GM12878 (cell line): ENCODE measurements at regions not wholly inside any gene's neighbourhood (a gene's known extent, or its start where the extent isn't known, plus 50 kb on each side); places are given as distances from the start of the nearest gene placed in this dataset.

Experiments used
- ATAC-seq: fragments of 200-7000 bp; cut with Tn5 transposase; 3 replicates; pipeline ENCODE4 v1.9.1; 2020; ENCODE audit warnings: mild to moderate bottlenecking, moderate library complexity
- BruUV-seq: library from RNA; stranded (reverse); fragments of 400-500 nt; replicated peaks from 2 replicates; lab custom pipeline; 2021; lab: Mats Ljungman, UMichigan
- CTCF ChIA-PET: fragments of 300-600 bp; sonication (Branson Sonifier 250); formaldehyde crosslinking; extraction: SDS; loops from one replicate; lab custom pipeline; 2021; ENCODE audit warnings: inconsistent platforms; lab: Yijun Ruan, JAX
- POLR2A ChIA-PET: fragments of 350-600 bp; formaldehyde crosslinking; extraction: SDS; loops from one replicate; lab custom pipeline; 2021; ENCODE audit warnings: inconsistent platforms; lab: Charles Lee
- RAD21 ChIA-PET: fragments of 300-600 bp; sonication (Branson Sonifier 250); formaldehyde crosslinking; loops from one replicate; lab custom pipeline; 2023; ENCODE audit warnings: antibody characterized with exemption; ENCODE audit not compliant: unreplicated experiment; lab: Charles Lee
- SMC1A ChIA-PET: fragments of 300-600 bp; sonication (Branson Sonifier 250); formaldehyde crosslinking; loops from one replicate; lab custom pipeline; 2023; ENCODE audit not compliant: unreplicated experiment, uncharacterized antibody; lab: Charles Lee
- DNase-seq: peaks from one replicate; pipeline ENCODE4 v3.0.0-alpha.2; 2011; ENCODE audit warnings: low read depth, low spot score
- FAIRE-seq: peaks from 3 replicates; lab custom pipeline; 2011; peaks lifted over from hg19 to GRCh38; lab: Jason Lieb, UNC
- H2AFZ ChIP-seq: 2 replicates; pipeline ENCODE4 v1.6.0; 2011; ENCODE audit warnings: low read depth, low read length, control low read depth; ENCODE audit not compliant: control insufficient read depth
- H3K27ac ChIP-seq: 2 replicates; pipeline ENCODE4 v1.5.1; 2011; ENCODE audit warnings: control low read depth; ENCODE audit not compliant: control insufficient read depth, insufficient read depth
- H3K27me3 ChIP-seq, 2 experiments: replicated peaks in 1 of 2; 2 replicates each; pipeline versions ENCODE4 v1.6.0 to v1.6.1; 2011; ENCODE audit warnings: low read length in 1 of 2; ENCODE audit not compliant: control insufficient read depth in 2 of 2, insufficient read depth in 2 of 2
- H3K36me3 ChIP-seq, 2 experiments: 2 replicates each; pipeline ENCODE4 v1.5.1; 2011; ENCODE audit warnings: low read length in 1 of 2; ENCODE audit not compliant: control insufficient read depth in 2 of 2, insufficient read depth in 2 of 2
- H3K4me1 ChIP-seq: 2 replicates; pipeline ENCODE4 v1.6.1; 2011; ENCODE audit warnings: mild to moderate bottlenecking, low read length, moderate library complexity, mixed read lengths; ENCODE audit not compliant: control insufficient read depth, insufficient read depth
- H3K4me2 ChIP-seq: 2 replicates; pipeline ENCODE4 v1.6.0; 2011; ENCODE audit warnings: control low read depth; ENCODE audit not compliant: control insufficient read depth, insufficient read depth
- H3K4me3 ChIP-seq: fragments of 200-600 bp; sonication (generic); 2 replicates; pipeline ENCODE4 v1.5.1; 2016
- H3K79me2 ChIP-seq: 2 replicates; pipeline ENCODE4 v1.6.0; 2011; ENCODE audit warnings: low read length; ENCODE audit not compliant: control insufficient read depth, insufficient read depth
- H3K9ac ChIP-seq: 2 replicates; pipeline ENCODE4 v1.8.0; 2011; ENCODE audit warnings: low read length, control low read depth, mixed read lengths; ENCODE audit not compliant: control insufficient read depth, insufficient read depth
- H3K9me3 ChIP-seq: replicated peaks from 3 replicates; pipeline ENCODE4 v1.5.1; 2011; ENCODE audit warnings: mild to moderate bottlenecking, low read length; ENCODE audit not compliant: control insufficient read depth, insufficient read depth
- H4K20me1 ChIP-seq: 2 replicates; pipeline ENCODE4 v1.6.0; 2011; ENCODE audit not compliant: control insufficient read depth, insufficient read depth
- BACH1 ChIP-seq: fragments of 450-650 bp; IDR thresholded peaks from 2 replicates; pipeline ENCODE4 v1.6.1; 2017; ENCODE audit warnings: mild to moderate bottlenecking, borderline replicate concordance
- CHD2 ChIP-seq: IDR thresholded peaks from 2 replicates; pipeline ENCODE4 v1.6.1; 2011; ENCODE audit warnings: low read depth, low read length, improper control_type of control experiment, borderline replicate concordance
- E2F8 ChIP-seq: fragments of 450-650 bp; IDR thresholded peaks from 2 replicates; pipeline ENCODE4 v1.6.1; 2018; ENCODE audit warnings: mild to moderate bottlenecking, low read depth, moderate library complexity; ENCODE audit not compliant: partially characterized antibody
- EGR1 ChIP-seq, 2 experiments: IDR thresholded peaks; 1 replicate in 1 of 2; 2 replicates in 1 of 2; pipeline ENCODE4 v1.6.1; 2011 to 2012; ENCODE audit warnings: low read depth in 2 of 2, low read length in 2 of 2, borderline replicate concordance in 1 of 2, mild to moderate bottlenecking in 1 of 2, moderate library complexity in 1 of 2
- EZH2 ChIP-seq: IDR thresholded peaks from 2 replicates; pipeline ENCODE4 v1.6.1; 2012; ENCODE audit warnings: low read depth, mild to moderate bottlenecking, control low read depth, inconsistent platforms, low read length, borderline replicate concordance; ENCODE audit not compliant: control insufficient read depth
- MAX ChIP-seq: IDR thresholded peaks from 2 replicates; pipeline ENCODE4 v1.6.1; 2012; ENCODE audit warnings: low read depth, low read length, improper control_type of control experiment
- MYB ChIP-seq: fragments of 150-350 bp; IDR thresholded peaks from 2 replicates; pipeline ENCODE4 v1.6.1; 2014; ENCODE audit warnings: mild to moderate bottlenecking, low read depth, low read length, borderline replicate concordance
- NFYB ChIP-seq: IDR thresholded peaks from 2 replicates; pipeline ENCODE4 v1.6.1; 2011; ENCODE audit warnings: low read depth, mild to moderate bottlenecking, low read length, improper control_type of control experiment, moderate library complexity; ENCODE audit not compliant: insufficient read depth
- NR2C2 ChIP-seq: IDR thresholded peaks from 2 replicates; pipeline ENCODE4 v1.6.1; 2011; ENCODE audit warnings: borderline replicate concordance, low read depth; ENCODE audit not compliant: control insufficient read depth, insufficient read length
- PKNOX1 ChIP-seq: fragments of 450-650 bp; IDR thresholded peaks from 2 replicates; pipeline ENCODE4 v1.6.1; 2016; ENCODE audit warnings: mild to moderate bottlenecking
- SKIL ChIP-seq: fragments of 450-650 bp; IDR thresholded peaks from 2 replicates; pipeline ENCODE4 v1.6.1; 2017; ENCODE audit warnings: mild to moderate bottlenecking, low read depth, inconsistent platforms; ENCODE audit not compliant: poor library complexity, severe bottlenecking
- SUZ12 ChIP-seq: fragments of 200-600 bp; sonication (generic); IDR thresholded peaks from one replicate; pipeline ENCODE4 v1.6.1; 2018; ENCODE audit warnings: antibody characterized with exemption, mild to moderate bottlenecking; ENCODE audit not compliant: unreplicated experiment
- YBX1 ChIP-seq: fragments of 450-650 bp; IDR thresholded peaks from 2 replicates; pipeline ENCODE4 v1.6.1; 2016; ENCODE audit warnings: antibody characterized with exemption
- YY1 ChIP-seq: IDR thresholded peaks from 2 replicates; pipeline ENCODE4 v1.6.1; 2011; ENCODE audit warnings: low read depth, mild to moderate bottlenecking, low read length
- in situ Hi-C: fragments of 300-500 bp; cut with MboI; formaldehyde crosslinking; loops from 9 replicates; pipeline ENCODE4 v1.14.3; 2018; ENCODE audit warnings: mixed read lengths
- intact Hi-C: fragments of 100-400 bp; cut with micrococcal nuclease; formaldehyde crosslinking; loops from one replicate; pipeline ENCODE4 v1.14.2; 2022; ENCODE audit not compliant: unreplicated experiment

GRCh38 chrX:138939038-138939437 lies 227.5 kb upstream of the FGF13 start:
- H3K9me3 ChIP-seq = no peaks in the 10 kb centered on the region
- H3K4me2 ChIP-seq = no peak overlapping the region
- BruUV-seq = no TSS peak
- FAIRE-seq (no peak), DNase-seq (no peak), ATAC-seq (no peak)
- no peaks in the 10 kb centered on the region for H3K79me2 ChIP-seq
- ChIA-PET RAD21 (no interaction called here), SMC1A (no interaction called here), POLR2A (no interaction called here), CTCF (no interaction called here)
- H2AFZ ChIP-seq = no peak overlapping the region
- no peak overlapping the region for H3K4me3 ChIP-seq
- H3K4me1 ChIP-seq = no peaks in the 10 kb centered on the region
- no peak overlapping the region for H3K9ac ChIP-seq
- H3K27ac ChIP-seq = no peak overlapping the region
- in situ Hi-C loops (no loop called here), intact Hi-C loops (no loop called here)
- H4K20me1 ChIP-seq = no peaks in the 10 kb centered on the region
- TF ChIP-seq SKIL = no peak
- no peak for TF ChIP-seq EZH2
- no peak for TF ChIP-seq YBX1
- TF ChIP-seq EGR1 (IDR thresholded peaks at IDR 0.05; ENCODE audit: borderline replicate concordance in 1 of 2, low read depth in 2 of 2, low read length in 2 of 2) = no peak
- TF ChIP-seq NR2C2 = no peak
- TF ChIP-seq YY1 = no peak
- no peak for TF ChIP-seq MYB
- no peak for TF ChIP-seq MAX
- TF ChIP-seq SUZ12 = no peak
- no peak for TF ChIP-seq PKNOX1
- TF ChIP-seq BACH1 = no peak
- TF ChIP-seq NFYB = no peak
- no peak for TF ChIP-seq E2F8
- TF ChIP-seq CHD2 = no peak
- no peaks in the 10 kb centered on the region for H3K27me3 ChIP-seq
- no peaks in the 10 kb centered on the region for H3K36me3 ChIP-seq
